Ishikawa (cell line): ENCODE measurements at regions not wholly inside any gene's neighbourhood (a gene's known extent, or its start where the extent isn't known, plus 50 kb on each side); places are given as distances from the start of the nearest gene placed in this dataset.

ENCODE experiments used
- EP300 ChIP-seq: IDR thresholded peaks from 2 replicates; pipeline ENCODE4 v1.6.1; 2012; ENCODE audit warnings: borderline replicate concordance
- MAX ChIP-seq: IDR thresholded peaks from 2 replicates; pipeline ENCODE4 v1.6.1; 2012
- REST ChIP-seq: IDR thresholded peaks from 2 replicates; pipeline ENCODE4 v1.6.1; 2012; ENCODE audit warnings: low read depth, mild to moderate bottlenecking
- TAF1 ChIP-seq: IDR thresholded peaks from 2 replicates; pipeline ENCODE4 v1.6.1; 2012; ENCODE audit warnings: low read depth, mild to moderate bottlenecking
- USF1 ChIP-seq: IDR thresholded peaks from 2 replicates; pipeline ENCODE4 v1.6.1; 2012

GRCh38 chr5:68746220-68746619 lies 347.6 kb upstream of the SLC30A5 start:
- TF ChIP-seq MAX (no peak), REST (no peak), TAF1 (no peak), EP300 (no peak), USF1 (no peak)
